ENCODE measurements at regions not wholly inside any gene's neighbourhood (a gene's known extent, or its start where the extent isn't known, plus 50 kb on each side); places are given as distances from the start of the nearest gene placed in this dataset.

GRCh38 chr4:95898226-95898625 lies 58.3 kb downstream of the PDHA2 start:
- Mint-ChIP-seq H3K4me3 (no peak overlapping the region), H3K4me1 (no peaks in the 10 kb centered on the region), H3K27ac (no peak overlapping the region), H3K36me3 (no peaks in the 10 kb centered on the region), H3K27me3 (ENCODE audit: low read depth in 3 of 3) (no peaks in the 10 kb centered on the region), H3K9me3 (peaks cover 0 to 10% (median 0%) of the 10 kb centered on the region in 7 donors)
- Histone ChIP-seq H4K20me1 (ENCODE audit: insufficient read depth, low read length) (no peaks in the 10 kb centered on the region), H3K9ac (ENCODE audit: insufficient read depth, low read length, poor library complexity, severe bottlenecking) (no peak overlapping the region), H3K27ac (ENCODE audit: low read depth in 1 of 2, low read length in 2 of 2) (no peak overlapping the region), H3K4me1 (ENCODE audit: control insufficient read depth in 1 of 2, insufficient read depth in 2 of 2, low read length in 2 of 2) (no peaks in the 10 kb centered on the region), H3K36me3 (replicated peaks in 1 of 2; ENCODE audit: control insufficient read depth in 1 of 2, insufficient read depth in 2 of 2, low read length in 2 of 2) (no peaks in the 10 kb centered on the region), H3K4me3 (replicated peaks in 1 of 3; ENCODE audit: low read depth in 2 of 3, low read length in 3 of 3) (no peak overlapping the region), H3K4me2 (replicated peaks; ENCODE audit: extremely low read depth, low read length, poor library complexity, severe bottlenecking) (no peak overlapping the region), H3K27me3 (ENCODE audit: control insufficient read depth in 2 of 2, insufficient read depth in 2 of 2, low read length in 2 of 2) (no peaks in the 10 kb centered on the region), H3K79me2 (ENCODE audit: insufficient read depth, low read length) (no peaks in the 10 kb centered on the region), H2AFZ (ENCODE audit: insufficient read depth, low read depth, low read length, poor library complexity, severe bottlenecking) (no peak overlapping the region), H3K9me3 (replicated peaks in 1 of 2; ENCODE audit: control insufficient read depth in 1 of 2, insufficient read depth in 1 of 2, low read length in 2 of 2) (peaks cover 0 to 5% of the 10 kb centered on the region in 2 donors)
- no peak for DNase-seq
- TF ChIP-seq CTCF (IDR thresholded peaks at IDR 0.05) = no peak
- intact Hi-C loops (cut with micrococcal nuclease) = no loop called here
- WGBS (ENCODE audit: insufficient coverage) = no CpG with 5 or more reads among the region's 2 CpGs

- no peak overlapping the region for H3K27ac Mint-ChIP-seq
- Histone ChIP-seq H3K4me1 (ENCODE audit: control insufficient read depth in 1 of 2, insufficient read depth in 2 of 2, low read length in 2 of 2) (no peaks in the 10 kb centered on the region), H3K79me2 (ENCODE audit: insufficient read depth, low read length) (no peaks in the 10 kb centered on the region), H2AFZ (ENCODE audit: insufficient read depth, low read depth, low read length, poor library complexity, severe bottlenecking) (no peak overlapping the region), H3K9ac (ENCODE audit: insufficient read depth, low read length, poor library complexity, severe bottlenecking) (no peak overlapping the region), H3K27ac (ENCODE audit: low read depth in 1 of 2, low read length in 2 of 2) (no peak overlapping the region), H3K4me3 (replicated peaks in 1 of 3; ENCODE audit: low read depth in 2 of 3, low read length in 3 of 3) (no peak overlapping the region), H3K4me2 (replicated peaks; ENCODE audit: extremely low read depth, low read length, poor library complexity, severe bottlenecking) (no peak overlapping the region), H3K36me3 (replicated peaks in 1 of 2; ENCODE audit: control insufficient read depth in 1 of 2, insufficient read depth in 2 of 2, low read length in 2 of 2) (no peaks in the 10 kb centered on the region), H4K20me1 (ENCODE audit: insufficient read depth, low read length) (no peaks in the 10 kb centered on the region), H3K9me3 (replicated peaks in 1 of 2; ENCODE audit: control insufficient read depth in 1 of 2, insufficient read depth in 1 of 2, low read length in 2 of 2) (peaks cover 2 to 8% of the 10 kb centered on the region in 2 donors), H3K27me3 (ENCODE audit: control insufficient read depth in 2 of 2, insufficient read depth in 2 of 2, low read length in 2 of 2) (no peaks in the 10 kb centered on the region)
- H3K9me3 Mint-ChIP-seq = peaks cover 0 to 8% (median 5%) of the 10 kb centered on the region in 7 donors
- no peaks in the 10 kb centered on the region for H3K27me3 Mint-ChIP-seq (ENCODE audit: low read depth in 3 of 3)
- no peak for TF ChIP-seq CTCF (IDR thresholded peaks at IDR 0.05)
- no peak overlapping the region for H3K4me3 Mint-ChIP-seq
- no peaks in the 10 kb centered on the region for H3K36me3 Mint-ChIP-seq
- intact Hi-C loops (cut with micrococcal nuclease) = no loop called here
- DNase-seq = no peak
- no CpG with 5 or more reads among the region's 1 CpG for WGBS (ENCODE audit: insufficient coverage)
- no peaks in the 10 kb centered on the region for H3K4me1 Mint-ChIP-seq
Measured at GRCh38 chr4:95909211-95909610, 69.3 kb downstream of the PDHA2 start.
